ENCODE measurements at regions not wholly inside any gene's neighbourhood (a gene's known extent, or its start where the extent isn't known, plus 50 kb on each side); places are given as distances from the start of the nearest gene placed in this dataset.

- DNase-seq (no peak), ATAC-seq (ENCODE audit: low read depth in 2 of 2) (no peak)
- Histone ChIP-seq H3K36me3 (ENCODE audit: control insufficient read depth, insufficient read depth, low read length) (no peaks in the 10 kb centered on the region), H3K4me3 (ENCODE audit: low read depth, low read length) (no peak overlapping the region), H3K27ac (ENCODE audit: insufficient read depth, low read length, poor library complexity, severe bottlenecking) (no peak overlapping the region), H3K4me1 (ENCODE audit: control insufficient read depth, insufficient read depth, low read length, poor library complexity, severe bottlenecking) (no peaks in the 10 kb centered on the region), H3K9me3 (ENCODE audit: control insufficient read depth in 2 of 2, low read length in 2 of 2) (no peaks in the 10 kb centered on the region), H3K27me3 (ENCODE audit: control insufficient read depth, insufficient read depth, low read length) (no peaks in the 10 kb centered on the region)
- Mint-ChIP-seq H3K4me1 (no peaks in the 10 kb centered on the region), H3K4me3 (no peak overlapping the region), H3K9me3 (peaks cover 0 to 16% (median 4%) of the 10 kb centered on the region in 7 donors), H3K27ac (no peak overlapping the region), H3K27me3 (no peaks in the 10 kb centered on the region), H3K36me3 (no peaks in the 10 kb centered on the region)
Observed at GRCh38 chrX:5536261-5536660, 692.4 kb downstream of the NLGN4X start.

GRCh38 chrX:5528057-5528456 lies 700.6 kb downstream of the NLGN4X start:
- H3K4me3 Mint-ChIP-seq, result no peak overlapping the region
- Histone ChIP-seq H3K27me3 (ENCODE audit: control insufficient read depth, insufficient read depth, low read length) (no peaks in the 10 kb centered on the region), H3K4me1 (ENCODE audit: control insufficient read depth, insufficient read depth, low read length, poor library complexity, severe bottlenecking) (no peaks in the 10 kb centered on the region), H3K27ac (ENCODE audit: insufficient read depth, low read length, poor library complexity, severe bottlenecking) (no peak overlapping the region), H3K36me3 (ENCODE audit: control insufficient read depth, insufficient read depth, low read length) (no peaks in the 10 kb centered on the region), H3K4me3 (ENCODE audit: low read depth, low read length) (no peak overlapping the region), H3K9me3 (ENCODE audit: control insufficient read depth in 2 of 2, low read length in 2 of 2) (no peaks in the 10 kb centered on the region)
- H3K9me3 Mint-ChIP-seq, result peaks cover 1 to 21% (median 8%) of the 10 kb centered on the region in 7 donors
- no peak overlapping the region for H3K27ac Mint-ChIP-seq
- no peaks in the 10 kb centered on the region for H3K4me1 Mint-ChIP-seq
- ATAC-seq (ENCODE audit: low read depth in 2 of 2), result no peak
- H3K27me3 Mint-ChIP-seq, result no peaks in the 10 kb centered on the region
- H3K36me3 Mint-ChIP-seq, result no peaks in the 10 kb centered on the region
- no peak for DNase-seq

- Mint-ChIP-seq H3K27me3 (no peaks in the 10 kb centered on the region), H3K4me1 (no peaks in the 10 kb centered on the region), H3K27ac (no peak overlapping the region), H3K36me3 (no peaks in the 10 kb centered on the region), H3K4me3 (no peak overlapping the region), H3K9me3 (peaks cover 1 to 18% (median 8%) of the 10 kb centered on the region in 7 donors)
- Histone ChIP-seq H3K27me3 (ENCODE audit: control insufficient read depth, insufficient read depth, low read length) (no peaks in the 10 kb centered on the region), H3K9me3 (ENCODE audit: control insufficient read depth in 2 of 2, low read length in 2 of 2) (no peaks in the 10 kb centered on the region), H3K4me3 (ENCODE audit: low read depth, low read length) (no peak overlapping the region), H3K36me3 (ENCODE audit: control insufficient read depth, insufficient read depth, low read length) (no peaks in the 10 kb centered on the region), H3K4me1 (ENCODE audit: control insufficient read depth, insufficient read depth, low read length, poor library complexity, severe bottlenecking) (no peaks in the 10 kb centered on the region), H3K27ac (ENCODE audit: insufficient read depth, low read length, poor library complexity, severe bottlenecking) (no peak overlapping the region)
- ATAC-seq (ENCODE audit: low read depth in 2 of 2) (no peak), DNase-seq (no peak)
Observed at GRCh38 chrX:5526191-5526590, 702.5 kb downstream of the NLGN4X start.

GRCh38 chrX:5490786-5491563 lies 737.7 kb downstream of the NLGN4X start:
- H3K4me3 Mint-ChIP-seq, result no peak overlapping the region
- no peaks in the 10 kb centered on the region for H3K27me3 ChIP-seq (ENCODE audit: control insufficient read depth, insufficient read depth, low read length)
- peaks cover 0 to 19% (median 9%) of the 10 kb centered on the region in 7 donors for H3K9me3 Mint-ChIP-seq

GRCh38 chrX:5474282-5474681 lies 754.4 kb downstream of the NLGN4X start:
- Mint-ChIP-seq H3K27ac (no peak overlapping the region), H3K4me3 (no peak overlapping the region), H3K4me1 (no peaks in the 10 kb centered on the region), H3K27me3 (no peaks in the 10 kb centered on the region), H3K36me3 (no peaks in the 10 kb centered on the region), H3K9me3 (peaks cover 0 to 23% (median 5%) of the 10 kb centered on the region in 7 donors)
- H3K4me3 ChIP-seq (ENCODE audit: low read depth, low read length), result no peak overlapping the region
- no peaks in the 10 kb centered on the region for H3K27me3 ChIP-seq (ENCODE audit: control insufficient read depth, insufficient read depth, low read length)
- DNase-seq, result no peak
- H3K4me1 ChIP-seq (ENCODE audit: control insufficient read depth, insufficient read depth, low read length, poor library complexity, severe bottlenecking), result no peaks in the 10 kb centered on the region
- ATAC-seq (ENCODE audit: low read depth in 2 of 2), result no peak
- no peaks in the 10 kb centered on the region for H3K9me3 ChIP-seq (ENCODE audit: control insufficient read depth in 2 of 2, low read length in 2 of 2)
- no peak overlapping the region for H3K27ac ChIP-seq (ENCODE audit: insufficient read depth, low read length, poor library complexity, severe bottlenecking)
- no peaks in the 10 kb centered on the region for H3K36me3 ChIP-seq (ENCODE audit: control insufficient read depth, insufficient read depth, low read length)

More at GRCh38 chrX:5490786-5491563, 737.7 kb downstream of the NLGN4X start:
- Mint-ChIP-seq H3K36me3 (no peaks in the 10 kb centered on the region), H3K27me3 (no peaks in the 10 kb centered on the region), H3K4me1 (no peaks in the 10 kb centered on the region), H3K27ac (no peak overlapping the region)
- no peaks in the 10 kb centered on the region for H3K36me3 ChIP-seq (ENCODE audit: control insufficient read depth, insufficient read depth, low read length)
- H3K4me1 ChIP-seq (ENCODE audit: control insufficient read depth, insufficient read depth, low read length, poor library complexity, severe bottlenecking), result no peaks in the 10 kb centered on the region
- DNase-seq (no peak), ATAC-seq (ENCODE audit: low read depth in 2 of 2) (no peak)
- H3K4me3 ChIP-seq (ENCODE audit: low read depth, low read length), result no peak overlapping the region
- H3K27ac ChIP-seq (ENCODE audit: insufficient read depth, low read length, poor library complexity, severe bottlenecking), result no peak overlapping the region
- no peaks in the 10 kb centered on the region for H3K9me3 ChIP-seq (ENCODE audit: control insufficient read depth in 2 of 2, low read length in 2 of 2)

- H3K4me3 Mint-ChIP-seq, result no peak overlapping the region
- no peak overlapping the region for H3K27ac ChIP-seq (ENCODE audit: insufficient read depth, low read length, poor library complexity, severe bottlenecking)
- H3K36me3 ChIP-seq (ENCODE audit: control insufficient read depth, insufficient read depth, low read length), result no peaks in the 10 kb centered on the region
- H3K27ac Mint-ChIP-seq, result no peak overlapping the region
- H3K9me3 Mint-ChIP-seq, result peaks cover 0 to 27% (median 5%) of the 10 kb centered on the region in 7 donors
- H3K4me3 ChIP-seq (ENCODE audit: low read depth, low read length), result no peak overlapping the region
- H3K9me3 ChIP-seq (ENCODE audit: control insufficient read depth in 2 of 2, low read length in 2 of 2), result peaks cover 2 to 4% of the 10 kb centered on the region in 2 experiments
- no peak for DNase-seq
- ATAC-seq (ENCODE audit: low read depth in 2 of 2), result no peak
- no peaks in the 10 kb centered on the region for H3K4me1 ChIP-seq (ENCODE audit: control insufficient read depth, insufficient read depth, low read length, poor library complexity, severe bottlenecking)
- H3K27me3 ChIP-seq (ENCODE audit: control insufficient read depth, insufficient read depth, low read length), result no peaks in the 10 kb centered on the region
- no peaks in the 10 kb centered on the region for H3K4me1 Mint-ChIP-seq
- H3K36me3 Mint-ChIP-seq, result no peaks in the 10 kb centered on the region
- H3K27me3 Mint-ChIP-seq, result no peaks in the 10 kb centered on the region
Observed at GRCh38 chrX:5458300-5458842, 770.3 kb downstream of the NLGN4X start.

- peaks cover 0 to 10% (median 3%) of the 10 kb centered on the region in 7 donors for H3K9me3 Mint-ChIP-seq
- H3K27ac Mint-ChIP-seq, result no peak overlapping the region
- Histone ChIP-seq H3K36me3 (ENCODE audit: control insufficient read depth, insufficient read depth, low read length) (no peaks in the 10 kb centered on the region), H3K9me3 (ENCODE audit: control insufficient read depth in 2 of 2, low read length in 2 of 2) (no peaks in the 10 kb centered on the region), H3K27me3 (ENCODE audit: control insufficient read depth, insufficient read depth, low read length) (no peaks in the 10 kb centered on the region), H3K4me3 (ENCODE audit: low read depth, low read length) (no peak overlapping the region), H3K4me1 (ENCODE audit: control insufficient read depth, insufficient read depth, low read length, poor library complexity, severe bottlenecking) (no peaks in the 10 kb centered on the region), H3K27ac (ENCODE audit: insufficient read depth, low read length, poor library complexity, severe bottlenecking) (no peak overlapping the region)
- no peak overlapping the region for H3K4me3 Mint-ChIP-seq
- ATAC-seq (ENCODE audit: low read depth in 2 of 2) (no peak), DNase-seq (no peak)
- H3K36me3 Mint-ChIP-seq, result no peaks in the 10 kb centered on the region
- H3K4me1 Mint-ChIP-seq, result no peaks in the 10 kb centered on the region
- H3K27me3 Mint-ChIP-seq, result no peaks in the 10 kb centered on the region
Observed at GRCh38 chrX:5449323-5449722, 779.3 kb downstream of the NLGN4X start.

- Histone ChIP-seq H3K4me1 (ENCODE audit: control insufficient read depth, insufficient read depth, low read length, poor library complexity, severe bottlenecking) (no peaks in the 10 kb centered on the region), H3K4me3 (ENCODE audit: low read depth, low read length) (no peak overlapping the region), H3K27ac (ENCODE audit: insufficient read depth, low read length, poor library complexity, severe bottlenecking) (no peak overlapping the region), H3K9me3 (ENCODE audit: control insufficient read depth in 2 of 2, low read length in 2 of 2) (peaks cover 0 to 1% of the 10 kb centered on the region in 2 experiments), H3K27me3 (ENCODE audit: control insufficient read depth, insufficient read depth, low read length) (no peaks in the 10 kb centered on the region), H3K36me3 (ENCODE audit: control insufficient read depth, insufficient read depth, low read length) (no peaks in the 10 kb centered on the region)
- no peak for DNase-seq
- H3K9me3 Mint-ChIP-seq, result peaks cover 0 to 17% (median 7%) of the 10 kb centered on the region in 7 donors
- H3K4me3 Mint-ChIP-seq, result no peak overlapping the region
- H3K4me1 Mint-ChIP-seq, result no peaks in the 10 kb centered on the region
- no peaks in the 10 kb centered on the region for H3K36me3 Mint-ChIP-seq
- no peak for ATAC-seq (ENCODE audit: low read depth in 2 of 2)
- no peaks in the 10 kb centered on the region for H3K27me3 Mint-ChIP-seq
- no peak overlapping the region for H3K27ac Mint-ChIP-seq
Observed at GRCh38 chrX:5431823-5432222, 796.8 kb downstream of the NLGN4X start.

Data from CD4-positive, CD25-positive, alpha-beta regulatory T cell (primary cell).